OCI-LY7 (cell line): ENCODE measurements at regions not wholly inside any gene's neighbourhood (a gene's known extent, or its start where the extent isn't known, plus 50 kb on each side); places are given as distances from the start of the nearest gene placed in this dataset.
"Not testable (repeated sequence)": the region's sequence is repeated elsewhere in the genome, so short reads cannot be mapped to it uniquely, and the experiment has no call there.

Experiments
- BruUV-seq: library from RNA; stranded (reverse); fragments of 400-500 nt; replicated peaks from 2 replicates; lab custom pipeline; 2021; lab: Mats Ljungman, UMichigan
- CTCF ChIA-PET: fragments of 300-600 bp; sonication (Branson Sonifier 250); formaldehyde crosslinking; loops from one replicate; lab custom pipeline; 2022; ENCODE audit warnings: antibody characterized with exemption; ENCODE audit not compliant: unreplicated experiment; lab: Charles Lee
- POLR2A ChIA-PET: fragments of 300-600 bp; sonication (Branson Sonifier 250); formaldehyde crosslinking; loops from one replicate; lab custom pipeline; 2022; ENCODE audit warnings: antibody characterized with exemption; lab: Charles Lee
- DNase-seq: peaks from one replicate; pipeline ENCODE4 v3.0.0-alpha.2; 2015; ENCODE audit warnings: low spot score
- H2AFZ ChIP-seq: fragments of 200-600 bp; sonication (generic), shearing (Covaris generic); 2 replicates; pipeline ENCODE4 v1.6.1; 2014; ENCODE audit warnings: mild to moderate bottlenecking, antibody characterized with exemption, low read length, moderate library complexity
- H3K27ac ChIP-seq: fragments of 200-600 bp; sonication (generic); 2 replicates; pipeline ENCODE4 v1.5.1; 2014; ENCODE audit warnings: mixed run types, low read depth, mild to moderate bottlenecking, moderate library complexity, low read length, inconsistent platforms; ENCODE audit not compliant: poor library complexity, severe bottlenecking
- H3K36me3 ChIP-seq: fragments of 200-600 bp; sonication (generic); 2 replicates; pipeline ENCODE4 v1.6.1; 2014; ENCODE audit warnings: mild to moderate bottlenecking, antibody characterized with exemption, low read length, moderate library complexity, mixed read lengths; ENCODE audit not compliant: insufficient read depth
- H3K4me1 ChIP-seq: fragments of 200-600 bp; sonication (generic); 2 replicates; pipeline ENCODE4 v1.5.1; 2014; ENCODE audit warnings: mild to moderate bottlenecking, low read length; ENCODE audit not compliant: insufficient read depth, poor library complexity, severe bottlenecking
- H3K4me2 ChIP-seq: fragments of 200-600 bp; sonication (generic); 2 replicates; pipeline ENCODE4 v1.6.1; 2014; ENCODE audit warnings: mild to moderate bottlenecking, low read length
- H3K4me3 ChIP-seq: fragments of 200-600 bp; sonication (generic); 2 replicates; pipeline ENCODE4 v1.5.1; 2014; ENCODE audit warnings: mild to moderate bottlenecking, low read depth, low read length; ENCODE audit not compliant: poor library complexity, severe bottlenecking
- H3K79me2 ChIP-seq: fragments of 200-600 bp; sonication (generic); 2 replicates; pipeline ENCODE4 v1.6.1; 2016; ENCODE audit warnings: low read depth, mild to moderate bottlenecking, low read length, moderate library complexity, mixed read lengths; ENCODE audit not compliant: insufficient read depth
- H3K9me2 ChIP-seq: fragments of 200-600 bp; sonication (generic); 2 replicates; pipeline ENCODE4 v1.6.1; 2016; ENCODE audit warnings: mild to moderate bottlenecking, low read length, mixed read lengths; ENCODE audit not compliant: insufficient read depth
- H3K9me3 ChIP-seq: fragments of 200-600 bp; sonication (generic); 2 replicates; pipeline ENCODE4 v1.6.1; 2014; ENCODE audit warnings: mild to moderate bottlenecking, mixed run types, low read length, mixed read lengths
- H4K20me1 ChIP-seq: fragments of 200-600 bp; sonication (generic); 2 replicates; pipeline ENCODE4 v1.6.1; 2014; ENCODE audit warnings: mild to moderate bottlenecking, antibody characterized with exemption, low read length, moderate library complexity, mixed read lengths; ENCODE audit not compliant: insufficient read depth
- EZH2phosphoT487 ChIP-seq: fragments of 200-600 bp; sonication (generic); IDR thresholded peaks from 2 replicates; pipeline ENCODE4 v1.6.1; 2018; ENCODE audit warnings: low read depth, borderline replicate concordance, mild to moderate bottlenecking, mixed run types, antibody characterized with exemption, low read length, moderate library complexity, mixed read lengths
- intact Hi-C: fragments of 100-400 bp; cut with micrococcal nuclease; formaldehyde crosslinking; loops from one replicate; pipeline ENCODE4 v1.10.0; 2022; ENCODE audit not compliant: unreplicated experiment
- TF ChIP-seq, protein P1 (sequence below): fragments of 200-600 bp; sonication (generic); conservative IDR thresholded peaks from 2 replicates; pipeline ENCODE4 v1.5.1; 2014; ENCODE audit warnings: mild to moderate bottlenecking, antibody characterized with exemption, low read length, moderate library complexity, mixed read lengths

GRCh38 chr16:86261379-86261778 is 248.9 kb upstream of the FOXF1 start:
- no peaks in the 10 kb centered on the region for H3K36me3 ChIP-seq
- no peaks in the 10 kb centered on the region for H3K79me2 ChIP-seq
- no peak overlapping the region for H3K4me3 ChIP-seq
- H4K20me1 ChIP-seq = no peaks in the 10 kb centered on the region
- peak overlapping the region; percentile 98 for H2AFZ ChIP-seq
- H3K27ac ChIP-seq = no peak overlapping the region
- no TSS peak for BruUV-seq
- peaks cover 9% of the 10 kb centered on the region; the same call in 1 of the 2 replicates for H3K9me3 ChIP-seq
- no peaks in the 10 kb centered on the region for H3K4me1 ChIP-seq
- CTCF ChIA-PET = no interaction called here
- intact Hi-C loops = no loop called here
- no peaks in the 10 kb centered on the region for H3K9me2 ChIP-seq
- POLR2A ChIA-PET = no interaction called here
- no peak overlapping the region for H3K4me2 ChIP-seq
- DNase-seq = peak; percentile 49
- TF ChIP-seq, protein P1, sequence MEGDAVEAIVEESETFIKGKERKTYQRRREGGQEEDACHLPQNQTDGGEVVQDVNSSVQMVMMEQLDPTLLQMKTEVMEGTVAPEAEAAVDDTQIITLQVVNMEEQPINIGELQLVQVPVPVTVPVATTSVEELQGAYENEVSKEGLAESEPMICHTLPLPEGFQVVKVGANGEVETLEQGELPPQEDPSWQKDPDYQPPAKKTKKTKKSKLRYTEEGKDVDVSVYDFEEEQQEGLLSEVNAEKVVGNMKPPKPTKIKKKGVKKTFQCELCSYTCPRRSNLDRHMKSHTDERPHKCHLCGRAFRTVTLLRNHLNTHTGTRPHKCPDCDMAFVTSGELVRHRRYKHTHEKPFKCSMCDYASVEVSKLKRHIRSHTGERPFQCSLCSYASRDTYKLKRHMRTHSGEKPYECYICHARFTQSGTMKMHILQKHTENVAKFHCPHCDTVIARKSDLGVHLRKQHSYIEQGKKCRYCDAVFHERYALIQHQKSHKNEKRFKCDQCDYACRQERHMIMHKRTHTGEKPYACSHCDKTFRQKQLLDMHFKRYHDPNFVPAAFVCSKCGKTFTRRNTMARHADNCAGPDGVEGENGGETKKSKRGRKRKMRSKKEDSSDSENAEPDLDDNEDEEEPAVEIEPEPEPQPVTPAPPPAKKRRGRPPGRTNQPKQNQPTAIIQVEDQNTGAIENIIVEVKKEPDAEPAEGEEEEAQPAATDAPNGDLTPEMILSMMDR = no peak
- TF ChIP-seq EZH2phosphoT487 = no peak

GRCh38 chr16:86267657-86268056 is 242.7 kb upstream of the FOXF1 start:
- CTCF ChIA-PET, H3K4me2 ChIP-seq: not testable (repeated sequence)

DNA sequence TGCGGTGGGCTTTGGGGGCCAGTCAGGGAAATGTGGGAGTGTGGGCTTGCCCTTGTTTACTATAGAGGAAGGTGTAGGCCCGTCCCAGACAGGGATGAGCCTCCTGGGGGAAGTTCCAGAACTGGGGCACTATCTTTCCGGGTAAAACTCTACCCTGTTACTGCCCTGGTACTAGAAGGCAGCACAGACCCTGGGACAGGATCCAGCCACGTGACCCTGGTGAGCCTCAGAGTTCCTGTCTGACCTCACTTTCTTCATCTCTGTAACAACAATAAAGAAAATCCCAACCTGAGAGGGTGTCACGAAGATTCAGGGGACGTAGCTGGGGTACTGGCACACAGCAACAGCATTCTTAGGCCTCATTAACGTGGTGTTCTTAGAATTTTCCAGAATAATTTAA is 239.6 kb upstream of the FOXF1 start:
- Histone ChIP-seq H3K9me3 (no peaks in the 10 kb centered on the region), H3K4me3 (no peak overlapping the region), H3K27ac (no peak overlapping the region), H3K4me2 (no peak overlapping the region), H3K79me2 (no peaks in the 10 kb centered on the region), H3K4me1 (no peaks in the 10 kb centered on the region), H4K20me1 (no peaks in the 10 kb centered on the region), H3K36me3 (no peaks in the 10 kb centered on the region), H3K9me2 (no peaks in the 10 kb centered on the region), H2AFZ (no peak overlapping the region)
- POLR2A ChIA-PET = interaction anchor here (0.6 kb wide), 1 partner anchor 49 kb away, joined by 3 read pairs; no protein-coding TSS in a partner anchor
- intact Hi-C loops = no loop called here
- DNase-seq = no peak
- BruUV-seq = no TSS peak
- no peak for TF ChIP-seq EZH2phosphoT487
- TF ChIP-seq, protein P1 = no peak
- CTCF ChIA-PET = no interaction called here

More at GRCh38 chr16:86267657-86268056, 242.7 kb upstream of the FOXF1 start:
- H2AFZ ChIP-seq, intact Hi-C loops, H3K27ac ChIP-seq, H3K36me3 ChIP-seq, POLR2A ChIA-PET, DNase-seq, H3K4me3 ChIP-seq, H3K4me1 ChIP-seq, H3K79me2 ChIP-seq, BruUV-seq, H4K20me1 ChIP-seq, H3K9me2 ChIP-seq, H3K9me3 ChIP-seq: not testable (repeated sequence)
